Keratinocyte (primary cell): ENCODE measurements at regions not wholly inside any gene's neighbourhood (a gene's known extent, or its start where the extent isn't known, plus 50 kb on each side); places are given as distances from the start of the nearest gene placed in this dataset.

Source experiments
- DNase-seq: peaks from one replicate; pipeline ENCODE4 v3.0.0-alpha.2; 2011; ENCODE audit warnings: low read depth, missing footprints, low spot score
- FAIRE-seq: peaks from 2 replicates; lab custom pipeline; 2011; peaks lifted over from hg19 to GRCh38; lab: Jason Lieb, UNC
- H2AFZ ChIP-seq: 2 replicates; pipeline ENCODE4 v1.6.0; 2012; ENCODE audit warnings: low read length, control low read depth, inconsistent platforms; ENCODE audit not compliant: control insufficient read depth
- H3K27ac ChIP-seq: 2 replicates; pipeline ENCODE4 v1.5.1; 2011; ENCODE audit warnings: low read length; ENCODE audit not compliant: control insufficient read depth, insufficient read depth
- H3K27me3 ChIP-seq: 3 replicates; pipeline ENCODE4 v1.6.0; 2011; ENCODE audit warnings: low read length; ENCODE audit not compliant: control insufficient read depth, insufficient read depth; ENCODE audit errors: extremely low read depth
- H3K36me3 ChIP-seq, 2 experiments: 2 replicates in 1 of 2; 3 replicates in 1 of 2; pipeline ENCODE4 v1.5.1; 2011; ENCODE audit warnings: low read length in 2 of 2, mild to moderate bottlenecking in 1 of 2; ENCODE audit not compliant: control insufficient read depth in 2 of 2, insufficient read depth in 2 of 2; ENCODE audit errors: extremely low read depth in 1 of 2
- H3K4me1 ChIP-seq: 3 replicates; pipeline ENCODE4 v1.5.1; 2011; ENCODE audit warnings: low read length; ENCODE audit not compliant: control insufficient read depth, insufficient read depth; ENCODE audit errors: extremely low read depth
- H3K4me2 ChIP-seq: 3 replicates; pipeline ENCODE4 v1.6.0; 2011; ENCODE audit warnings: low read depth, low read length; ENCODE audit not compliant: control insufficient read depth, insufficient read depth; ENCODE audit errors: extremely low read depth
- H3K4me3 ChIP-seq, 3 experiments: fragments of 200-600 bp in 1 of 3; sonication (generic) in 1 of 3; 2 replicates in 2 of 3; 3 replicates in 1 of 3; pipeline ENCODE4 v1.5.1; 2011 to 2016; ENCODE audit warnings: low read length in 3 of 3, mild to moderate bottlenecking in 3 of 3, control low read depth in 2 of 3, inconsistent platforms in 1 of 3, low read depth in 1 of 3, mixed read lengths in 1 of 3, mixed run types in 1 of 3, moderate library complexity in 1 of 3; ENCODE audit not compliant: control insufficient read depth in 2 of 3, insufficient read depth in 2 of 3; ENCODE audit errors: extremely low read depth in 1 of 3
- H3K79me2 ChIP-seq: 2 replicates; pipeline ENCODE4 v1.6.0; 2012; ENCODE audit warnings: low read length; ENCODE audit not compliant: control insufficient read depth, insufficient read depth
- H3K9ac ChIP-seq: 3 replicates; pipeline ENCODE4 v1.6.0; 2011; ENCODE audit warnings: low read length; ENCODE audit not compliant: control insufficient read depth, insufficient read depth; ENCODE audit errors: extremely low read depth
- H3K9me1 ChIP-seq: 3 replicates; pipeline ENCODE4 v1.6.0; 2011; ENCODE audit warnings: low read length; ENCODE audit not compliant: control insufficient read depth, insufficient read depth; ENCODE audit errors: extremely low read depth
- H3K9me3 ChIP-seq: 2 replicates; pipeline ENCODE4 v1.5.1; 2012; ENCODE audit warnings: low read depth, low read length; ENCODE audit not compliant: control insufficient read depth
- H4K20me1 ChIP-seq: 3 replicates; pipeline ENCODE4 v1.6.0; 2011; ENCODE audit warnings: low read length; ENCODE audit not compliant: control insufficient read depth, insufficient read depth; ENCODE audit errors: extremely low read depth
- CTCF ChIP-seq, 3 experiments: IDR thresholded peaks in 1 of 3; conservative IDR thresholded peaks in 1 of 3; optimal IDR thresholded peaks in 1 of 3; 2 replicates in 2 of 3; 3 replicates in 1 of 3; pipeline versions ENCODE3 to v1.5.1; 2011; ENCODE audit warnings: low read length in 3 of 3, mild to moderate bottlenecking in 3 of 3, moderate library complexity in 2 of 3, control low read depth in 1 of 3, inconsistent platforms in 1 of 3; ENCODE audit not compliant: insufficient read depth in 2 of 3; ENCODE audit errors: extremely low read depth in 1 of 3
- EZH2 ChIP-seq: IDR thresholded peaks from one replicate; pipeline ENCODE4 v1.6.1; 2012; ENCODE audit warnings: inconsistent platforms, mild to moderate bottlenecking, low read length, moderate library complexity
- dilution Hi-C: fragments of 300-500 bp; cut with MboI; formaldehyde crosslinking; loops from one replicate; pipeline ENCODE4 v1.7.0; 2020; ENCODE audit warnings: low sequenced_read_pairs; ENCODE audit not compliant: extremely low pct_ligation_motif_present

- H3K4me1 ChIP-seq, result peaks cover 17% of the 10 kb centered on the region
- no peak for FAIRE-seq
- TF ChIP-seq CTCF (optimal IDR thresholded peaks at IDR 0.05 in 1 of 3, IDR thresholded peaks at IDR 0.05 in 1 of 3, conservative IDR thresholded peaks at IDR 0.05 in 1 of 3; ENCODE audit: extremely low read depth in 1 of 3, insufficient read depth in 2 of 3, low read length in 3 of 3), result no peak
- TF ChIP-seq EZH2, result no peak
- H3K9ac ChIP-seq, result no peak overlapping the region
- no peaks in the 10 kb centered on the region for H3K79me2 ChIP-seq
- no peak overlapping the region for H2AFZ ChIP-seq
- no peaks in the 10 kb centered on the region for H3K9me1 ChIP-seq
- DNase-seq, result no peak
- no peaks in the 10 kb centered on the region for H4K20me1 ChIP-seq
- H3K9me3 ChIP-seq, result no peaks in the 10 kb centered on the region
- no peak overlapping the region for H3K27ac ChIP-seq
- H3K27me3 ChIP-seq, result no peaks in the 10 kb centered on the region
- H3K4me2 ChIP-seq, result no peak overlapping the region
- dilution Hi-C loops, result no loop called here
- H3K36me3 ChIP-seq, result no peaks in the 10 kb centered on the region
- H3K4me3 ChIP-seq, result no peak overlapping the region
Measured at GRCh38 chr1:217274416-217274815, 356.5 kb downstream of the GPATCH2 start.

- H3K9ac ChIP-seq, result no peak overlapping the region
- no peaks in the 10 kb centered on the region for H4K20me1 ChIP-seq
- H3K9me1 ChIP-seq, result no peaks in the 10 kb centered on the region
- H3K27me3 ChIP-seq, result no peaks in the 10 kb centered on the region
- no peak overlapping the region for H2AFZ ChIP-seq
- no peaks in the 10 kb centered on the region for H3K9me3 ChIP-seq
- no peaks in the 10 kb centered on the region for H3K79me2 ChIP-seq
- no peak overlapping the region for H3K4me2 ChIP-seq
- FAIRE-seq (no peak), DNase-seq (no peak)
- TF ChIP-seq CTCF (optimal IDR thresholded peaks at IDR 0.05 in 1 of 3, IDR thresholded peaks at IDR 0.05 in 1 of 3, conservative IDR thresholded peaks at IDR 0.05 in 1 of 3; ENCODE audit: extremely low read depth in 1 of 3, insufficient read depth in 2 of 3, low read length in 3 of 3), result no peak
- no peak for TF ChIP-seq EZH2
- dilution Hi-C loops, result no loop called here
- H3K4me3 ChIP-seq, result no peak overlapping the region
- H3K27ac ChIP-seq, result no peak overlapping the region
- H3K4me1 ChIP-seq, result peaks cover 17% of the 10 kb centered on the region
- no peaks in the 10 kb centered on the region for H3K36me3 ChIP-seq
Measured at GRCh38 chr1:217273866-217274265, 357.0 kb downstream of the GPATCH2 start.
